ENCODE measurements at regions not wholly inside any gene's neighbourhood (a gene's known extent, or its start where the extent isn't known, plus 50 kb on each side); places are given as distances from the start of the nearest gene placed in this dataset.

DNA sequence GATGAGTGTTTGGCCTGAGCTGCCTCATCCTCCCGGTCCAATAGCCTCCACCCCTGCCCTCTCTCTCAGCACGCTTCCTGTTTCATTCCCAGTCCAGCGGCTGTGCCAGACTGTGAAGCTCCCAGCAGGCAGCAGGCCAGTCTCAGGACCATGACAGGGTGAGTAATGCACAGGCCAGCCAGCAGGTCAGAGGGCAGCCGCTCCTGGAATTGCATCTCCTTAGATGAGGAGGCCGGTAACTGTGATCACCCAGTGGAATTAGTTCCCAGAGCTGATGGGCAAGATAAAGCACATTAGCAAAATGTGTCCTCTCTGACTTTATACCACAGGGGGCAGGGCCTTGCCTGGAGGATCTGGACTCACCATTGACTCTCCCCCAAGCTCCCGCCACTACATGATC is 251.2 kb downstream of the ETS1 start:
- intact Hi-C loops (cut with DNase I, micrococcal nuclease) = no loop called here
- ATAC-seq = peak; percentile 44

DNA sequence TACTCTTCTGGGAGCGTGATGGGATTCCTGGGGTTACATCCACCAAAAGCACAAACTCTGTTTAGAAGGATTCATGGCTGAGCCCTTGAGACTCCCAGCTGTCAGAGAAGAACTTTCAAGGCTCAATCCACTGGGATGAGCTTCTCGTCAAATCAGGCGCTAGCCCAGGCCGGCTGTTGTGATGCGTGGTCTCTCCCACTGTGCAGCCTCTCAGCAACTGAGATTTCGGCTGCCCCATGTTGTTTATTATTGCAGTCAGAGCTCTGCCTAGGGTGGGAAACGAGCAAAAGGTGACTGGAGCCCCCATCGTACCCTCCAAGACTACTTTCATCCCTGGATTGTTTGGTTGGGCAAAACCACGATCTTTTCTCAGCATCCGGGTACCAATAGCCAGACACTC is 251.6 kb downstream of the ETS1 start:
- ATAC-seq (no peak), DNase-seq (no peak)
- intact Hi-C loops (cut with DNase I, micrococcal nuclease) = no loop called here

More for the DNA sequence above, 251.2 kb downstream of the ETS1 start:
- peak in 1 of 2 donors; percentile 34 for DNase-seq

DNA sequence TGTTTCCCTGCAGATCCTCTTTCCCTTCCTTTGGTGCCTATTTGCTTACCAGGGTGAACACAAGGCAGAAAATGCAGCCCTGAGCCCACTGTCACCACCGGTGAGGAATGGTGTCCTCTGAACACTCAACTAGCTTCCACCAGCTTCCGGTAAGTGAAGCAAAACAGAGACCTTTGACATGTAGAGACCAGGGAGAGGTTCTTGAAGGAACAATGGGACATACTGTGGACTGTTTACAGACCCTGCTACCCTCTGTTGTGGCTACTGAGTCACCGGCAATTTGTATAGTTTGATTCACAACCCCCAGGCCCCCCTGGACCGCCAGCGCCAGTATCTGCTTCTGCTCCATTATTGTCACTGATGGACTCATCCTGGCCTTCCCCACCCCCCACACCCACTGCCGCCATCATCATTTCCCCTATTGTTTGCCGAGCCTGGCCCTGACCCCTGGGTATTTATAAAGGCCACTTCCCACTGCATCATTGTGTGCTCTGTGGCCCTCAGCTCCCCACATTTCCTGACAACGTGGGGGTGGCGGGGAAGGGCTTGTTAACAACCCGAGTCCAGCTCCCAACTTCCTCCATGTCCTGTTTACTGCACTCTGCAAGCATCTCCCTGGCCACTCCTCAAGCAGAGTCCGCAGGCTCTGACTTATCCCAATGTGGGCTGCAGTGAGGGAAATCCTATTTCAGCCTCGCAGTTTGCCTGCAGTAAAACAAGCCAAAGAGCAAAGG is 252.9 kb downstream of the ETS1 start:
- DNase-seq = no peak
- intact Hi-C loops (cut with DNase I, micrococcal nuclease) = no loop called here
- peak; percentile 27 for ATAC-seq

DNA sequence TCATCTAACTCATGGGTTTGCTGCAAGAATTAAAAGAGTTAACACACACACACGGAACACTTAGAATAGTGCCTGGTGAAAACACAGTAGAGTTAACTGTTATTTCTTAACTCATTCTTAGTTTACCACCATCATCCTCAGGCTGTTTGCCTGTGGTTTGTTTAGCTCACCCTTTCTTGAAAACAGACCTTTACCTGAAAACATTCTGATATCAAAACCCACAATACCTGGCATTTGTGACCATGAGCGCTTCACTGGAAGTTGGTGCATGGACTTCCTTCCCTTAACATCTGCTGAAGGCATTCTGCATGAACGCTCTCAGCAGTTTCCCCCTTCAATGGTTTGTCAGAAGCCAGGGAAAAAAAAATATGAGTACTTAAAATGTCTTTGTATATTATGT is 256.0 kb downstream of the ETS1 start:
- intact Hi-C loops (cut with DNase I, micrococcal nuclease) = no loop called here
- DNase-seq (no peak), ATAC-seq (no peak)

DNA sequence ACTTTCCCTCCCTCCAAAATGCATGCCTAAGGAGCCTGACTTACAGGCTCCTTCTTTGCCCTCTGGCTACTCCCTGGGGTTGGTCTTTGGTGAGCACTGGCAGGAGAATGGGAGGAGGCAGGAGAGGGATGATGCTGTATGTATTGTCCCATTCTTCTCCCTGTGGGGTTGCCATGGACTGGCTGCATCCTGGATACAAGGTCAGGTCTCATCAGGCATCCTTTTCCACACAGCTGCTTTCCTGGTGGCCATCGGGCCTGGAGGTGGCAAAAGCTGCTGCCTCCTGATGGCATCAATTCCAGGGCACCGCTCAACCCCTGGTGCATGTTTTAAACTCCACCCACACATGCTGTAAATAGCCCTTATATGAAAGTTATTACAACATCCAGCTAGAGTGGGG is 257.2 kb downstream of the ETS1 start:
- no peak for ATAC-seq
- DNase-seq = no peak
- intact Hi-C loops (cut with DNase I, micrococcal nuclease) = no loop called here

DNA sequence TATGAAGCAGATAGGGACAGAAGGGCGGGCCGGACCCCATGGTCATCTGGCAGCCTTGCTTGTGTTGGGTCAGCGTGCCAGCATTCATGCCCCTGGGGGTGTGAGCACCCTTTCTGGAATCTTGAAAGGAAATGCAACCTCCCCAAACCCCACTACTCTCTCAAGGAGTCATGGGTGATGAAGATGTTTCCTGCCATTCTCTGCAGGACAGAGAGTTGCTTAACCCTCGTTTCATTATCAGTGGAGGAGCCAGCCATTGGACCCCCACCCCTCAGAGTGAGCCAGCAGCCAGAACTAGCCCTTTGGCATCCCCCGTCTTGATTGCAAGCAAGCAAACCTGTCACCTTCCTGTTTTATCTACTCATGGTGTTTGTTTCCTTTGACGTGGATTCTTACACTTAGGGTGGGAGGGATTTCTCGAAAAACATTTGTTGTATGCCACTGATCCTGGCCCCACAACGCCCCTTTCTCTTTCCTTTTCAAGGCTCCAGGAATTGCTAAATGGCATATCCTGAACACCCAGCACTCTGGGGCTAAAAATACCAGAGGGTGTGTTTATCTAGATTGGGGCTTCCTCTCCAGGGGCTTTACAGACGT is 258.3 kb downstream of the ETS1 start:
- ATAC-seq (no peak), DNase-seq (no peak)
- intact Hi-C loops (cut with DNase I, micrococcal nuclease) = no loop called here

DNA sequence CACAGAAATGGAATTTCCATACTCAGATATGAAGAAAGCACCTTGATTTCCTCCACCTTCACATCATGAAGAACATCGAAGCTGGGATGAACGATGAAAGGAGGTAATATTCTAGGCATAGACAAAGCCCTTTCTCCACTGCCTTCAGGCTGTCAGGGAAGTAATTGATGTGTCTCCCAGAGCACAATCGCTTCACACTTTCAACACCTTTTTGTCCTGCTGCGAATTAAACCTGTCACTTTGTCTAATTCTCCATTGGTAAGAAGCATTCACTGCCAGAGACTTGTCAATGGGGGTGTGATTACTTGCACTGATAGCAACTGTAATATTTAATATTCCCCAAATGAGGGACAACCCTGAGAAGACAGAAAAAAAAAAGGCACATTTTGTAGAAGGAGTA is 260.1 kb downstream of the ETS1 start:
- intact Hi-C loops (cut with DNase I, micrococcal nuclease) = no loop called here
- ATAC-seq (no peak), DNase-seq (no peak)

DNA sequence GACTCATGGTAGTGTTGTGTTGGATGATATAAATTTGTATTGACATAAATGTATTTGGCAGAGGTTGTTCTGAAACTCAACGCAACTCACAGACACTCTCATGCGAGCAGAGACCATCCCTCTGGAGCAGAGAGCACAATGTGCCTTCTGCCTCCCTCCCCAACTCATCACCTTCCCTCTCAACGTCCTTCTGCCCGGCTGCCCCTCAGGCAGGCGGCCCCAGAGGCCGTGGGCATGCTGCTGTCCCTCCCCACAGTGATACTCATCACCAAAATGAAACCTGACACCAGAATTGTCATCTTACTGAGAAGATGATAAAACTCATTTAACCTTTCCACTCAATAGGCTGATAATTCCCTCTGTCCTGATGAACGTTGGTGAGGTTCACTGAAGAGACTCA is 260.6 kb downstream of the ETS1 start:
- DNase-seq (no peak), ATAC-seq (no peak)
- intact Hi-C loops (cut with DNase I, micrococcal nuclease) = no loop called here

DNA sequence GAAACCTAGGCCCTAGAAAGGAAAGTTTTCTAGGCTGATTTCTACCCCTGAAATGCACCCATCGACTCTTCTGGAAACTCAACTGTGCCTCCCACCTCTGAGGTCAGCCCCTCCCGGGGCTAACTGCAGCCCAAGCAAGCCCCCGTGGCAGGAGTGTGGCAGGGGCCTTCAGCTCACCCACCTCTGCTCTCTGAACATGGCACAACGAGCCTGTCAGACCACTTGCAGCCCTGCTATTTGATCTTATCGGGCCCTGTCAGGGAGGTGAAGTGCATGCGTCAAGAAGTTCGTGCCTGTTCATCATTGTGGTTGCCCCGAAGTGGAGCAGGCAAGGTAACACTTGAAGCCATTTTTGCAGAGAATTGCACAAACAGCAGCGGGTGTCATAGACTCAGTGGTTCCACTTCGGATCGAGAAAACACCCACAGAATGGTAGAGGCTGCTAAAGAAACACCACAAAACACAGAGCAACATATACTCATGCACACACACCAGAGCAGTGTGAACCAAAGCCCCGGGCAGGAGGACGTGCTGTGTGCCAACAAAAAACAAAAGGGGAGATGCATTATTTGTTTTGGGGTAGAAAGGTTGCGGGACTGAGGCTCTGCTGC is 262.7 kb downstream of the ETS1 start:
- DNase-seq (no peak), ATAC-seq (peak; percentile 33)
- intact Hi-C loops (cut with DNase I, micrococcal nuclease) = no loop called here

DNA sequence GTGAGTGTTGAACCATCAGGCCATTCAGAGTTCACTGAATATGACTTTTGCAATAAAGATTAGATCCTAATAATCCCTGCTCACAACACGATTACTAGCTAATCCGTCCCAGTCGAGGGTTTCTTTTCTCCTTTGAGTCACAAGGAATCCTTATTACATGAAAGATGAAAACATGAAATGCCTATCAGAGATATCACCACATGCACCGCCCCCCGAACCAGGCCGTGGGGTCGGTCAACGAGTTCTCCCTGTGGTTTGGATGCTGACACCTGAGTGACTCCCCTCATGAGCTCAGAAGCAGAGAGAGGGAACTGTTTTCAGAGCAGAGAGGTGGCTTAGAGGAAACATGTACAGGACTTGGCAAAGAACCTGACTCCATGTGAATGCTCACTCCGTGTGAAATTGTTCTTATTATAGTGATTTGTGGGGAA is 263.3 kb downstream of the ETS1 start:
- ATAC-seq = no peak
- intact Hi-C loops (cut with DNase I, micrococcal nuclease) = no loop called here
- no peak for DNase-seq

DNA sequence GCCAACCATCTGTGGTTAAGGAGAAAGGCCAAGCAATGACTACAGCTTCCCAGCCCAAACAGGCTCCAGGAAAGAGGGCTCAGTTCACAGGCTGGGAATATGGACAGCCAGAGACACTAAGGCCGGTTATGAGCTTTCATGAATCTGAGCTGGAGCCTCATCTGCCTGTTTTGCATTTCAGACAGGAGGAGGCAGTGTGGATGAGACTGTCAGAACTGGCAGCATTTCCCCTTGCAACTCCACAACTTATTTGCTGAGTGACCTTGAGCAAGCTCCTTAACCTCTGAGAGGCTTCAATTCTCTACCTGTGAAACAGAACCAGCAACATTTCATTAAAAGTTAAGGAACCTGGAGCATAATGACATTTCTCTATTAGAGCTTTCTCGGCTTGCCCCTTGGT is 264.0 kb downstream of the ETS1 start:
- DNase-seq (no peak), ATAC-seq (peak; percentile 81)
- intact Hi-C loops (cut with DNase I, micrococcal nuclease) = no loop called here

DNA sequence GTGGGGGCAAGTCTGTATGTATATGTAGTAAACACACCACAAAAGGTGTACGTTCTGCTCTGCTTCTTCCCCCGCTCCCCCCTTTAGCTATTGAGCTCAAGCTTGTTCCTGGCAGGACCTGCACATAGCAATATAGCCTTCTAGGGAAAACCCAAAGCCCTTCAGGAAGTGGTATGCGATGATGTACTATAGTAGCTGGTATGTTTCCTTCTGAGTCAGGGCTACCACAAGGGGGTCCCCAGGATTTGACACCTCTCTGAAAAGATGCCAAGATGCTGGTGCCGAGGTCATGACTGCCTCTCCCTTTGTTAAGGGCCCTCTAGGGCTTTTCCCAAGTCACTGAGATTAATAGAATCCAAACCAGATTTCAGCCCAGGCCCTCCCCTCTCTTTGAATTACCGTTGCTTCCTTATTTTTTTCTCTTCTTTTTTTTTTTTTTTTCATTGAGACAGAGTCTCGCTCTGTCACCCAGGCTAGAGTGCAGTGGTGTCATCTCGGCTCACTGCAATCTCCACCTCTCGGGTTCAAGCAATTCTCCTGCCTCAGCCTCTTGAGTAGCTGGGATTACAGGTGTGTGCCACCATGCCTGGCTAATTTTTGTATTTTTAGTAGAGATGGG is 268.4 kb downstream of the ETS1 start:
- ATAC-seq = no peak
- intact Hi-C loops (cut with DNase I, micrococcal nuclease) = no loop called here
- DNase-seq = no peak

DNA sequence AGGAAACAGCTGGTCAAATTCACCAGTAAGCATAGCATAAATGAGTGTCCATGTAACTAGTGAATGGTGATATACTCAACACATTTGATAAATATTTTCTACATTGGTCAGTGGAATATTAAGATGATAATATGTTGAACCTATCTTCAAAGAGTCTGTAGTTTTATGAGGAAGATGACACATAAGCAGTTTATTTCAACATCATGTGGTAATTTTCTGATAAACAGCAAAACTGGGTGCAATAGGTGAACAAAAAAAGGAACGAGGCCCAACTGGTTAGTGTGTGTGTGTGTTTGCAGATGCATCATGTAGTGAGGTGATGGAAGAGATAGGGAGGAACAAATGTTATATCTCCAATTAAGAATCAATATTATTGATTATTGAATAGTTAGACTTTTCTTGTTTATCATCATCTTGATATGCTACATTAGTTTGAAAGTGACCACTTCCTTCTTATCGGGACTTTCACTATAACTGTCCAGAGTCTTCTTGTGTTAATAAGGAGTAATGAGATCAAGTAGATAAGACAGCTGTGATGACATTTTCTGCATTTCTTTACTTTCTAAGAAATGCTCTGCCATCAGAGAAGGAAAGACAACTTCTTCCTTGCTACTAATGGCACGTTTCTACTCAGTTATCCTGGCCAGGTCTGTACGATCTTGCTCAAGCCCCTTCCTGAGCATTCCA is 270.7 kb downstream of the ETS1 start:
- no peak for ATAC-seq
- intact Hi-C loops (cut with DNase I, micrococcal nuclease) = no loop called here
- no peak for DNase-seq

DNA sequence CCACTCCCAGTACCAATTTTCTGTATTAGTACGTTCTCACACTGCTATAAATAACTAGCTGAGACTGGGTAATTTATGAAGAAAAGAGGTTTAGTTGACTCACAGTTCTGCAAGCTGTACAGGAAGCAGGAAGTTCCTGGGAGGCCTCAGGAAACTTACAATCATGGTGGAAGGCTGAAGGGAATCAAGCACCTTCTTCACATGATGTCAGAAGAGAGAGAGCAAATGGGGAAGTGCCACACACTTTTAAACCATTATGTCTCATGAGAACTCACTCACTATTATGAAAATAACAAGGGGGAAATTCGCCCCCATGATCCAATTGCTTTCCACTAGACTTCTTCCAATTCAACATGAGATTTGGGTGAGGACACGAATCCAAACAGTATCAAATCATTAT is 271.4 kb downstream of the ETS1 start:
- ATAC-seq (no peak), DNase-seq (no peak)
- intact Hi-C loops (cut with DNase I, micrococcal nuclease) = no loop called here

DNA sequence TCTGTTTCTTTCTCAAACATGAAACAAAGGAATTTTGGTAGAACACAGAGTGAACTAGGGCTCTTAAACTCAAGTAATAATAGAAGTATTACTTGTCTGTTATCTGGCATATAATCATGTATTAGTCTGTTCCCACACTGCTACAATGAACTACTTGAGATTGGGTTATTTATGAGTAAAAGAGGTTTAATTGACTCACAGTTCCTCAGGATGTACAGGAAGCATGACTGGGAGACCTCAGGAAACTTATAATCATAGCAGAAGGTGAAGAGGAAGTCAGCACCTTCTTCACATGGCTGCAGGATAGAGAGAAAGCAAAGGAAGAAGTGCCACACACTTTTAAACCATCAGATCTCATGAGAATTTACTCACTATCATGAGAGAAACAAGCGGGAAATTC is 273.4 kb downstream of the ETS1 start:
- no peak for ATAC-seq
- intact Hi-C loops (cut with DNase I, micrococcal nuclease) = no loop called here

DNA sequence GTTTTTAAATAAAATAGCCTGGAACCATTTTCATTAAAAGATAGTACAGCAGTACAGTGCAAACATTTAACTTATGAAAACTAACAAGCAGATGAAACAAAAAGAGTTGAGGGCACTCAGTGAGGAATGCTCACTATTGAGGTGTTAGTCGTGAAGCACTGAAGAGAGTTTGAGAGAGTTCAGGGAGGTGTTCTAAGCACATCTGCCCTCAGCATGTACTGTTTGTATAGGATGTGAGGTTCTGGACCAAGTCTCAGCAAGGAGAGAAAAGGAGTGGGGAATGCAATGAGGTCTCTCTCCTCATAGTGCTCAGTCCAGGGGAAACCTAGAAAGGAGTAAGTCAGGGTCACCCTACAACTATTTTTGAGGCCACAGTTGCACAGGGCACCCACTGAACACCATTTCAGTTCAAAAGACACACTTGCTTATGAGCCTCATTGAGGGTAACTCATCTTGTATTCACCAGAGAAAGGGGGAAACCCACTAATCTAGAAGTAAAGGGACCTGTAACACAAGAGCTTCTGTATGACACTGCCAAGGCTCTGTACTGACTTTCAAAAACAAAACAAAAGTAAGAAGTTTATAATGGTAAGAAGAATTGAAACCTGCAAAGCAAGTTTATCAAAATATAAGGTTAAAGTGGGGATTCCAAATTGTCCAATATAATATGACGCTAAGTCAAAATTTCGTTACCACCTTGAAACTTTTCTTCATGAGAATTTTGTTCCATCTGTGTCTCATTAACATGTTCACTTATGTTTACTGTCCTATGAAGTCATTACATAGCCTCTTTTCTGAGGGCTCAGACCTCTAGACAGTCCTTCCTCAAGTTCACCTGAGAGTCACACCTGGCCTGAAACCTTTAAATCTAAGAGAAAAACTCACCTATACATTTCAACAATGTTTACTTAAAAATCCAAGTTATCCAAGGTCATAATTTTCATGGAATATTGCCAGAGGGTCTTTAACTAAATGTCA is 275.3 kb downstream of the ETS1 start:
- intact Hi-C loops (cut with DNase I, micrococcal nuclease) = no loop called here
- DNase-seq (no peak), ATAC-seq (no peak)

More for the DNA sequence above, 273.4 kb downstream of the ETS1 start:
- DNase-seq = no peak

DNA sequence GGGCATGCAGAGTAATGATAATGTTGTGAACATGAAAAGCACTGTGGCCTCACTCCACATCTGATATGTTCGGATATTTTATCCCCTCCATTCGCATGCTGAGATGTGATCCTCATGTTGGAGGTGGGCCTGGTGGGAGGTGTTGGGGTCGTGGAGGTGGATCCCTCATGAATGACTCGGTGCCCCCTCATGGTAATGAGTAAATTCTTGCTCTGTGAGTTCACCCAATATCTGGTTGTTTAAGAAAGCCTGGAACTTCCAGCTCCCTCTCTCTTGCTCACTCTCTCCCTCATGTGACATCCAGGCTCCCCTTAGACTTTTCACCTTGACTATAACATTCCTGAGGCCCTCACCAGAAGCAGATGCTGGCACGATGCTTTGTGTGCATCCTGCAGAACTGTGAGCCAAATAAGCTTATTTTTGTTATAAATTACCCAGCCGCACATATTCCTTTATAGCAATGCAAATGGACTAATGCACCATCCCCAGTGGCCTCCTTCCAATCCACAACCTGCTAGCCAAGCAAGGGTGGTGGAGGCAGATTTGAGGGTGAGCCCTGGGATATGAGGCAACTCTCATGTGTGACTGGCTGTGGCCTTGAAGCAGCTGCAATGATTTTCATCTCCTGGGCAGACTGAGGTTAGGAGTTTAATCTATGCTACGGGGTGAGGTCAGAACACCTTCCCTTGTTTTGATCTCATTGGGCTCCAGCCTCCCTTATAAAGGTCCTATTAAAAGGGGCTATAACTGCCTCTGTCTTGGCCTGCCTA is 276.5 kb downstream of the ETS1 start:
- DNase-seq (no peak), ATAC-seq (no peak)
- intact Hi-C loops (cut with DNase I, micrococcal nuclease) = no loop called here

DNA sequence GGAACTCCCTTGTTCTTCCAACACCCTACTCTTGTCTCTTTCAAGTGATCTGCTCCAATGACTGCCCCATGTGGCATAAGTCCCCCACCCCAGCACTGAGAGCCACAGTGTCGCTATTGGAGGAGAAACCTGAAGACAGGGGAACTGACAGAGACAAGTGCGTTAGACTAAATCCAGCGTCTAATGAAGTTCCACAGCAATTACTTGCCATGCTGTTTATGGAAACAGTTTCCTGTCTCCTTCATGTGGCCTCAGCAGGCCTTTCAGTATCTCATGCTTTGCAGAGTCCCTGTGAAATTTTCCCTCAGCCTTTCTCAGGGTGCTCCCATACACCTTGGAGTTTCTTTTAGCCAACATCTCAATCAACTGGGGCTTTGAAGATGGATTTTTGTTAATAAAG is 277.4 kb downstream of the ETS1 start:
- intact Hi-C loops (cut with DNase I, micrococcal nuclease) = no loop called here
- DNase-seq (no peak), ATAC-seq (no peak)
